ENCODE measurements at regions not wholly inside any gene's neighbourhood (a gene's known extent, or its start where the extent isn't known, plus 50 kb on each side); places are given as distances from the start of the nearest gene placed in this dataset.

- TF ChIP-seq ZNF384 (IDR thresholded peaks at IDR 0.05): no peak
- TF ChIP-seq SP1 (IDR thresholded peaks at IDR 0.05): no peak
- TF ChIP-seq HDGF (IDR thresholded peaks at IDR 0.05; ENCODE audit: borderline replicate concordance): no peak
- no peak for TF ChIP-seq LEF1 (IDR thresholded peaks at IDR 0.05; ENCODE audit: borderline replicate concordance)
- TF ChIP-seq BHLHE40 (IDR thresholded peaks at IDR 0.05; ENCODE audit: borderline replicate concordance): no peak
- no peak for TF ChIP-seq NFRKB (IDR thresholded peaks at IDR 0.05)
- TF ChIP-seq FOXK2 (IDR thresholded peaks at IDR 0.05): no peak
- no peak for TF ChIP-seq ELF4 (IDR thresholded peaks at IDR 0.05)
- no peak for TF ChIP-seq FOXA1 (IDR thresholded peaks at IDR 0.05)
- TF ChIP-seq PKNOX1 (IDR thresholded peaks at IDR 0.05): no peak
- TF ChIP-seq FOXM1 (IDR thresholded peaks at IDR 0.05; ENCODE audit: borderline replicate concordance): no peak
- no peak for TF ChIP-seq SUZ12 (IDR thresholded peaks at IDR 0.05)
- TF ChIP-seq ARNT (IDR thresholded peaks at IDR 0.05): no peak
- no peak for TF ChIP-seq L3MBTL2 (conservative IDR thresholded peaks at IDR 0.05)
Observed at GRCh38 chr19:56955637-56956216, 115.2 kb upstream of the PEG3 start.
